Ishikawa (cell line): ENCODE measurements at regions not wholly inside any gene's neighbourhood (a gene's known extent, or its start where the extent isn't known, plus 50 kb on each side); places are given as distances from the start of the nearest gene placed in this dataset.

Experiments
- EGR1 ChIP-seq: IDR thresholded peaks from 2 replicates; pipeline ENCODE4 v1.6.1; 2012
- EP300 ChIP-seq: IDR thresholded peaks from 2 replicates; pipeline ENCODE4 v1.6.1; 2012; ENCODE audit warnings: borderline replicate concordance
- MAX ChIP-seq: IDR thresholded peaks from 2 replicates; pipeline ENCODE4 v1.6.1; 2012
- NFIC ChIP-seq: IDR thresholded peaks from 2 replicates; pipeline ENCODE4 v1.6.1; 2012
- RAD21 ChIP-seq: IDR thresholded peaks from 2 replicates; pipeline ENCODE4 v1.6.1; 2012; ENCODE audit warnings: low read depth
- TEAD4 ChIP-seq: IDR thresholded peaks from 2 replicates; pipeline ENCODE4 v1.6.1; 2012
- YY1 ChIP-seq: IDR thresholded peaks from 2 replicates; pipeline ENCODE4 v1.6.1; 2012; ENCODE audit warnings: low read depth
- TF ChIP-seq, protein P1 (sequence below): IDR thresholded peaks from 2 replicates; pipeline ENCODE4 v1.6.1; 2012; ENCODE audit warnings: low read depth, mild to moderate bottlenecking

DNA sequence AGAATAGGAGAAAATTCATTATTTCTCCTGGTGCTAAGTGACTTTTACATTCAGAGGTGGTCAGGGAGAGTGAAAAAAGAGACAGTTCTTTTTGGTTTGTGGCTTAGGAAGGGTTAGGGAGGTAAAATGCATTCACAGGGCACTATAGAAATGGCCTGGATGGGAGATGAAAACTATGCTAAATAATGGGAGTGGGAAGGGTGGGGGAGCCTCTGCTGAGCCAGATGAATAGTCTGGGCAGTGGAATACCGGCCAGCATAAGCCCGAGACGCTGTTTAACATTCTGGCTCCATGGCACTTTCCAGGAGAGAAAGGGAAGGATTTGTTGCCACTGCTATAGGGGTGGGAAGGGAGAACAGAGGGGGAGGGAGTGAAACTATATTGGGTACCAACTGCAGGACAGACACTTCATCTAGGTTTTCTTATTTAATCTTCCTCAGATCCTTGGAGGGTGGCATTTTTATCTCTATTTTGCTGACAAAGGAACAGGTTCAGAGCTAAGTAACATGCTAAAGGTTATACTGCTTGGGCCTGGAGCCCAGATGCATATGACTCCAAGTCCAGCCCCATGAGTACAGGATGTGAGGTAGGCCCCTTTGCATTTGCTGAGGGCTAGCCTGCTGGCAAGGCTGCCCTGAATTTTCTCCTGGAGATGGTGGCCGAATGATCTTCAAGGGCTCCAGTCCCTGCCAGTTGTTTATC is 372.4 kb downstream of the CCSER2 start:
- TF ChIP-seq EP300 (no peak), RAD21 (no peak), EGR1 (no peak), MAX (no peak), YY1 (no peak), TEAD4 (no peak), NFIC (no peak)
- TF ChIP-seq, protein P1, sequence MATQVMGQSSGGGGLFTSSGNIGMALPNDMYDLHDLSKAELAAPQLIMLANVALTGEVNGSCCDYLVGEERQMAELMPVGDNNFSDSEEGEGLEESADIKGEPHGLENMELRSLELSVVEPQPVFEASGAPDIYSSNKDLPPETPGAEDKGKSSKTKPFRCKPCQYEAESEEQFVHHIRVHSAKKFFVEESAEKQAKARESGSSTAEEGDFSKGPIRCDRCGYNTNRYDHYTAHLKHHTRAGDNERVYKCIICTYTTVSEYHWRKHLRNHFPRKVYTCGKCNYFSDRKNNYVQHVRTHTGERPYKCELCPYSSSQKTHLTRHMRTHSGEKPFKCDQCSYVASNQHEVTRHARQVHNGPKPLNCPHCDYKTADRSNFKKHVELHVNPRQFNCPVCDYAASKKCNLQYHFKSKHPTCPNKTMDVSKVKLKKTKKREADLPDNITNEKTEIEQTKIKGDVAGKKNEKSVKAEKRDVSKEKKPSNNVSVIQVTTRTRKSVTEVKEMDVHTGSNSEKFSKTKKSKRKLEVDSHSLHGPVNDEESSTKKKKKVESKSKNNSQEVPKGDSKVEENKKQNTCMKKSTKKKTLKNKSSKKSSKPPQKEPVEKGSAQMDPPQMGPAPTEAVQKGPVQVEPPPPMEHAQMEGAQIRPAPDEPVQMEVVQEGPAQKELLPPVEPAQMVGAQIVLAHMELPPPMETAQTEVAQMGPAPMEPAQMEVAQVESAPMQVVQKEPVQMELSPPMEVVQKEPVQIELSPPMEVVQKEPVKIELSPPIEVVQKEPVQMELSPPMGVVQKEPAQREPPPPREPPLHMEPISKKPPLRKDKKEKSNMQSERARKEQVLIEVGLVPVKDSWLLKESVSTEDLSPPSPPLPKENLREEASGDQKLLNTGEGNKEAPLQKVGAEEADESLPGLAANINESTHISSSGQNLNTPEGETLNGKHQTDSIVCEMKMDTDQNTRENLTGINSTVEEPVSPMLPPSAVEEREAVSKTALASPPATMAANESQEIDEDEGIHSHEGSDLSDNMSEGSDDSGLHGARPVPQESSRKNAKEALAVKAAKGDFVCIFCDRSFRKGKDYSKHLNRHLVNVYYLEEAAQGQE: no peak
